ENCODE measurements at regions not wholly inside any gene's neighbourhood (a gene's known extent, or its start where the extent isn't known, plus 50 kb on each side); places are given as distances from the start of the nearest gene placed in this dataset.

DNA sequence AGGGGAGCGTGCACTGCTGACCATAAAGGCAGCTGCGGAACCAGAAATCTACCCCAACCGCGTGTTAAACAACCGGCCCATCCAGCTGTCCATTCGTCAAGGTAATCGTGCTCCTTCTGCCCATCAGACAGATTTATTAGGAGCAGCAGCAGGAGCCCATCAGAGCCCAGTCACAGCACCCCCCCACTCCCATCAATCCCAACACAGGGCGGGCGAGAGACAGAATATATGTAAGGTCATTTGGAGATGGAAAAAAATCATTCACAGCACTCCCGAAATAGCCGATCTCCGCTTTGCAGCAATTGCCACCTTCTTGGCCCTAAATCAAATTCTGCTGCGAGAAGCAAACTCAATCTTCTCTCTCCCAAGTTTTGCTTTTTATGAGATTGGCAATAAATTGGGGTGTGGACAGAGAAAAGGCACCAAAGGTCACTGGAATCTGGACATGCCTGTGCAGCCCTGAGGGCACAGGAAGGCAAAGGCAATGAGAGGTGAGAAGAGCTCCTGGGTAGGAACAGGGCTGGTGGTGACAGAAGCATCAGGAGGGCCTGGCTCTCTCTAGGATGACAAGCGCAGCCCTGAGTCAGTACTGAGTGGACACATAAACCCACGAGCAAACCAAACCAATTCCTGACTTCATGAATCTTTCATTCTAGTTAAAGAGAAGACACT, 145.0 kb upstream of the ZMIZ1 start:
- peak in 6 of 8 donors; percentile 40 to 68 (median 49) for ATAC-seq
- 68 to 76% methylated on average over 15 of the region's 15 CpGs for WGBS, 2 donors
- Histone ChIP-seq H3K27ac (peak overlapping the region in 2 of 10 donors; percentile 58 to 62), H3K27me3 (no peaks in the 10 kb centered on the region), H3K4me1 (peaks cover 0 to 22% (median 7%) of the 10 kb centered on the region in 9 donors), H3K9me3 (no peaks in the 10 kb centered on the region), H3K4me3 (no peak overlapping the region), H3K36me3 (no peaks in the 10 kb centered on the region)
- TF ChIP-seq, protein P1, sequence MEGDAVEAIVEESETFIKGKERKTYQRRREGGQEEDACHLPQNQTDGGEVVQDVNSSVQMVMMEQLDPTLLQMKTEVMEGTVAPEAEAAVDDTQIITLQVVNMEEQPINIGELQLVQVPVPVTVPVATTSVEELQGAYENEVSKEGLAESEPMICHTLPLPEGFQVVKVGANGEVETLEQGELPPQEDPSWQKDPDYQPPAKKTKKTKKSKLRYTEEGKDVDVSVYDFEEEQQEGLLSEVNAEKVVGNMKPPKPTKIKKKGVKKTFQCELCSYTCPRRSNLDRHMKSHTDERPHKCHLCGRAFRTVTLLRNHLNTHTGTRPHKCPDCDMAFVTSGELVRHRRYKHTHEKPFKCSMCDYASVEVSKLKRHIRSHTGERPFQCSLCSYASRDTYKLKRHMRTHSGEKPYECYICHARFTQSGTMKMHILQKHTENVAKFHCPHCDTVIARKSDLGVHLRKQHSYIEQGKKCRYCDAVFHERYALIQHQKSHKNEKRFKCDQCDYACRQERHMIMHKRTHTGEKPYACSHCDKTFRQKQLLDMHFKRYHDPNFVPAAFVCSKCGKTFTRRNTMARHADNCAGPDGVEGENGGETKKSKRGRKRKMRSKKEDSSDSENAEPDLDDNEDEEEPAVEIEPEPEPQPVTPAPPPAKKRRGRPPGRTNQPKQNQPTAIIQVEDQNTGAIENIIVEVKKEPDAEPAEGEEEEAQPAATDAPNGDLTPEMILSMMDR (IDR thresholded peaks at IDR 0.05) = no peak
- intact Hi-C loops (cut with DNase I) = no loop called here
- DNase-seq = no peak

DNA sequence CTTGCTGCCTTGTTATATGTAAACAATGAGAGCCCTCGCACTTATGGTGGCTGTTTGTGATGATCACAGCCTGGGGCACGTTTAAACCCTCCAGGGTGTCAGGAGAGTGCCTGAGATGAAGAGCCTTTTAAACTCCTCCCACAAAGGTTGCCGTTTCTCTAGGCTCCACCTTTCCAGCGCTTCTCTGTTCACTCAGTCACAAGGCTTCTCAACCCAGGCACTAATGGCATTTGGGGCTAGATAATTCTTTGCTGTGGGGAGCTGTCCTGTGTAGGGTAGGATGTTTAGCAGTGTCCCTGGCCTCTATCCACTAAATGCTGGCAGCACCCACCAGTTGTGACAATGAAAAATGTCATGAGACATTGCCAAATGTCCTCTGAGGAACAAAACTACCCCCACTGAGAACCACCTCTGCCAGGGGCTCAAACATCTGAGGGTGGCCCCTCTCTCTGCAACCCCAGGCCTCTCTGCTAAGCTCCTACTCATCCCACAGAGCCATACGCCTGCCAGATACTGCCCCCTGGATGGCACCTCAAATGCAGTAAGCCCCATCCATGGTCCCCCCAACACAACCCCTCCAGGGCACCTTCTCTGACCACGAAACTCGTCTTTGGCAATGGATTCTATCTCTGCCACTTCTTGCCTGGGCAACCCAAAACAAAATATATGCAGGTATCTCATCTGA, 144.3 kb upstream of the ZMIZ1 start:
- Histone ChIP-seq H3K9me3 (no peaks in the 10 kb centered on the region), H3K4me3 (no peak overlapping the region), H3K27ac (peak overlapping the region in 2 of 10 donors; percentile 58 to 62), H3K4me1 (peaks cover 0 to 22% (median 7%) of the 10 kb centered on the region in 9 donors), H3K27me3 (no peaks in the 10 kb centered on the region), H3K36me3 (no peaks in the 10 kb centered on the region)
- TF ChIP-seq, protein P1 (IDR thresholded peaks at IDR 0.05) = no peak
- intact Hi-C loops (cut with DNase I) = no loop called here
- 65 to 76% methylated on average over 7 of the region's 7 CpGs for WGBS, 2 donors
- DNase-seq = no peak
- ATAC-seq = peak in 7 of 8 donors; percentile 30 to 86 (median 60)

DNA sequence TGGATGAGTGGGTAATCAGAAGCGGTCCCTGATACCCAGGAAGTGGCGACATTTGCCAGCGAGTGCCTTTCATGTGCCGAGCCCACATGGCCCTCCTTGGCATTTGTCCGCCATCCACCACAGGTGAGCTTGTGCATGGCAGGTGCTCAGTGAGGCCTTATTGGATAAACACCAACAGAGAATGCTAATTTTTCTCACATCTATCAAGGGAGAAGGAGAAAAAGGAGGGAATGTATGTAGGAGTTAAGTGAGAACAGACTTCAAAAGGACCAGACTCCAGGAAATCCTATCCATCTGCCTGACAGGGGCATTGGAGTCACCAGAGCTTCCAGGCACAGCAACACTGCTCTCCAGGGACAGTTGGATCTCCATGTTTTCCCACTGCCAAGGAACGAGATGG, 143.5 kb upstream of the ZMIZ1 start:
- TF ChIP-seq, protein P1 (IDR thresholded peaks at IDR 0.05) = no peak
- DNase-seq (no peak), ATAC-seq (no peak)
- Histone ChIP-seq H3K27me3 (no peaks in the 10 kb centered on the region), H3K4me3 (no peak overlapping the region), H3K4me1 (peaks cover 0 to 22% (median 7%) of the 10 kb centered on the region in 9 donors), H3K9me3 (no peaks in the 10 kb centered on the region), H3K36me3 (no peaks in the 10 kb centered on the region), H3K27ac (peak overlapping the region in 1 of 10 donors; percentile 53)
- 92% methylated on average over 6 of the region's 6 CpGs for WGBS, 2 donors
- intact Hi-C loops (cut with DNase I) = no loop called here

DNA sequence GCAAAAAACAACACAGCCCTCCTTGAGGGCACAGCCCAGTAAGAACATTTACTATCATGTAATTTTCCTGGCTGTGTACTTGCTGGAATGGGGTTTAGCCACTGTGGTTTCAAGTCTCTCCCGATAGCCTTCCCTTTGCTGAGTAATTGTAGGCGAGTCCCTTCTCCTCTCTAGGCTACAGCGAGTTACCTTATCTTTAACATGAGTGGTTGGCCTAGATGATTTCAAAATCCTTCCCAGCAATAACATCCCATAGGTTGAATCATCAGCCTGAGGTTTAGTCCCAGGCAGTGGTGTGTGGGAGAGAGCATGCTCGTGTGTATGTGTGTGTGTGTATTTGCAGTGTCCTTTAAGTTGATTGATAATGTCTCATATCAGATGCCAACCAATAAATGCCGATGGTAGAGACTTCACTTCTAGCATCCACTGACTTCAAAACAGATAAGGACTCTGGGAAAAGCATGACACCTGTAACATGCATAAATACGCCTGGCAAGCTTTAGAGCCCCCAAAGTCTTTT, 142.9 kb upstream of the ZMIZ1 start:
- DNase-seq = no peak
- TF ChIP-seq, protein P1 (IDR thresholded peaks at IDR 0.05) = no peak
- ATAC-seq = peak in 1 of 8 donors; percentile 46
- H3K27me3 ChIP-seq = no peaks in the 10 kb centered on the region
- H3K4me1 ChIP-seq = peaks cover 0 to 24% (median 7%) of the 10 kb centered on the region in 9 donors
- 63 to 74% methylated on average over 6 of the region's 6 CpGs for WGBS, 2 donors
- intact Hi-C loops (cut with DNase I) = no loop called here
- H3K4me3 ChIP-seq = no peak overlapping the region
- H3K9me3 ChIP-seq = no peaks in the 10 kb centered on the region
- no peaks in the 10 kb centered on the region for H3K36me3 ChIP-seq
- peak overlapping the region in 1 of 10 donors; percentile 53 for H3K27ac ChIP-seq
